CD14-positive monocyte (primary cell): ENCODE measurements at regions not wholly inside any gene's neighbourhood (a gene's known extent, or its start where the extent isn't known, plus 50 kb on each side); places are given as distances from the start of the nearest gene placed in this dataset.

Experiments
- DNase-seq, 3 donors: peaks; one replicate each; pipeline ENCODE4 v3.0.0-alpha.2; 2011 to 2022
- H2AFZ ChIP-seq: 2 replicates; pipeline ENCODE4 v1.6.0; 2012; ENCODE audit warnings: mild to moderate bottlenecking, low read depth, low read length, inconsistent platforms; ENCODE audit not compliant: insufficient read depth, poor library complexity, severe bottlenecking
- H3K27ac ChIP-seq, 2 donors: 1 replicate in 1 of 2; 2 replicates in 1 of 2; pipeline ENCODE4 v1.5.1; 2012 to 2013; ENCODE audit warnings: low read length in 2 of 2, control low read depth in 1 of 2, inconsistent platforms in 1 of 2, low read depth in 1 of 2, mild to moderate bottlenecking in 1 of 2
- H3K27me3 ChIP-seq, 2 donors: one replicate each; pipeline versions ENCODE4 v1.6.0 to v1.6.1; 2011 to 2013; ENCODE audit warnings: low read length in 2 of 2; ENCODE audit not compliant: control insufficient read depth in 2 of 2, insufficient read depth in 2 of 2
- H3K36me3 ChIP-seq, 2 donors: replicated peaks in 1 of 2; 1 replicate in 1 of 2; 2 replicates in 1 of 2; pipeline versions ENCODE4 v1.5.1 to v1.6.1; 2012 to 2013; ENCODE audit warnings: low read length in 2 of 2, control low read depth in 1 of 2, inconsistent platforms in 1 of 2, mild to moderate bottlenecking in 1 of 2; ENCODE audit not compliant: insufficient read depth in 2 of 2, control insufficient read depth in 1 of 2
- H3K4me1 ChIP-seq, 2 donors: 1 replicate in 1 of 2; 2 replicates in 1 of 2; pipeline versions ENCODE4 v1.5.1 to v1.6.1; 2012 to 2013; ENCODE audit warnings: low read length in 2 of 2, control low read depth in 1 of 2, inconsistent platforms in 1 of 2, mild to moderate bottlenecking in 1 of 2, moderate library complexity in 1 of 2; ENCODE audit not compliant: insufficient read depth in 2 of 2, control insufficient read depth in 1 of 2
- H3K4me2 ChIP-seq: replicated peaks from 2 replicates; pipeline ENCODE3; 2012; ENCODE audit warnings: low read length, moderate library complexity, mild to moderate bottlenecking; ENCODE audit not compliant: poor library complexity, severe bottlenecking; ENCODE audit errors: extremely low read depth
- H3K4me3 ChIP-seq, 3 experiments: fragments of 200-600 bp in 1 of 3; sonication (generic) in 1 of 3; replicated peaks in 1 of 3; 1 replicate in 2 of 3; 2 replicates in 1 of 3; pipeline ENCODE4 v1.5.1; 2011 to 2013; ENCODE audit warnings: low read length in 3 of 3, mild to moderate bottlenecking in 3 of 3, control low read depth in 2 of 3, low read depth in 2 of 3, inconsistent platforms in 1 of 3, moderate library complexity in 1 of 3
- H3K79me2 ChIP-seq: 2 replicates; pipeline ENCODE4 v1.6.0; 2012; ENCODE audit warnings: mild to moderate bottlenecking, control low read depth, inconsistent platforms, low read length, moderate library complexity; ENCODE audit not compliant: insufficient read depth
- H3K9ac ChIP-seq: 2 replicates; pipeline ENCODE4 v1.6.0; 2017; ENCODE audit warnings: low read length, mild to moderate bottlenecking; ENCODE audit not compliant: insufficient read depth, poor library complexity, severe bottlenecking
- H3K9me3 ChIP-seq, 2 donors: replicated peaks in 1 of 2; 1 replicate in 1 of 2; 2 replicates in 1 of 2; pipeline versions ENCODE4 v1.5.1 to v1.6.1; 2012 to 2013; ENCODE audit warnings: low read length in 2 of 2, control low read depth in 1 of 2; ENCODE audit not compliant: control insufficient read depth in 1 of 2, insufficient read depth in 1 of 2
- H4K20me1 ChIP-seq: 2 replicates; pipeline ENCODE4 v1.6.0; 2012; ENCODE audit warnings: mild to moderate bottlenecking, low read length, control low read depth, moderate library complexity; ENCODE audit not compliant: insufficient read depth
- H3K27ac Mint-ChIP-seq, 7 donors: one replicate each; pipeline ENCODE4 v1.8.0; 2020; ENCODE audit warnings: mild to moderate bottlenecking in 7 of 7, mixed read lengths in 7 of 7, moderate library complexity in 6 of 7, inconsistent platforms in 2 of 7
- H3K27me3 Mint-ChIP-seq, 3 donors: one replicate each; pipeline ENCODE4 v1.8.0; 2021 to 2022; ENCODE audit warnings: low read depth in 3 of 3, mild to moderate bottlenecking in 3 of 3, mixed read lengths in 3 of 3, moderate library complexity in 3 of 3, inconsistent platforms in 1 of 3
- H3K36me3 Mint-ChIP-seq, 2 donors: one replicate each; pipeline ENCODE4 v1.8.0; 2020; ENCODE audit warnings: mixed read lengths in 2 of 2, inconsistent platforms in 1 of 2, mild to moderate bottlenecking in 1 of 2
- H3K4me1 Mint-ChIP-seq: one replicate; pipeline ENCODE4 v1.8.0; 2020; ENCODE audit warnings: mild to moderate bottlenecking, mixed read lengths
- H3K4me3 Mint-ChIP-seq, 2 donors: one replicate each; pipeline ENCODE4 v1.8.0; 2020; ENCODE audit warnings: mild to moderate bottlenecking in 2 of 2, mixed read lengths in 2 of 2, moderate library complexity in 1 of 2
- H3K9me3 Mint-ChIP-seq, 7 donors: one replicate each; pipeline ENCODE4 v1.8.0; 2020 to 2022; ENCODE audit warnings: mixed read lengths in 7 of 7, mild to moderate bottlenecking in 6 of 7, moderate library complexity in 6 of 7, inconsistent platforms in 2 of 7
- WGBS: methylation state at CpG from one replicate; pipeline ENCODE4 v1.1.5; 2013; ENCODE audit warnings: missing lambda C conversion rate; ENCODE audit not compliant: insufficient coverage; 5-methylcytosine and 5-hydroxymethylcytosine counted together
- intact Hi-C, 2 donors: fragments of 100-400 bp; cut with micrococcal nuclease; formaldehyde crosslinking; loops; one replicate each; pipeline versions ENCODE4 v1.15.0 to v1.15.1; 2023
- TF ChIP-seq, protein P1 (sequence below): fragments of 200-600 bp; IDR thresholded peaks from one replicate; pipeline ENCODE4 v1.8.0; 2022; ENCODE audit warnings: antibody characterized with exemption, mild to moderate bottlenecking

DNA sequence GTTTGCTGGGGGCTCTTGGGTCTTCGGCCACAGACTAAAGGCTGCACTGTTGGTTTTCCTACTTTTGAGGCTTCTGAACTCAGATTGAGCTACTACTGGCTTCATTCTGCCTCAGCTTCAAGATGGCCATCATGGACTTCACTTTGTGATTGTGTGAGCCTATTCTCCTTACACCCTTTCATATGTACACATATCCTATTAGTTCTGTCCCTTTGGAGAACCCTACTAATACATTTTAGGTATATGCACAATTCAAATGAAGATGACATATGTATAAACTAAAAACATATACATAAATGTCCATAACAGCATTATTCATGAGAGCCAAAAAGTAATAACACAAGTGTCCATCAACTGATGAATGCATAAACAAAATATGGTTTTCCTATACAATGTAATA, 75.7 kb downstream of the GPR37 start:
- Mint-ChIP-seq H3K9me3 (peaks cover 0 to 8% (median 0%) of the 10 kb centered on the region in 7 donors), H3K27ac (no peak overlapping the region)
- TF ChIP-seq, protein P1, sequence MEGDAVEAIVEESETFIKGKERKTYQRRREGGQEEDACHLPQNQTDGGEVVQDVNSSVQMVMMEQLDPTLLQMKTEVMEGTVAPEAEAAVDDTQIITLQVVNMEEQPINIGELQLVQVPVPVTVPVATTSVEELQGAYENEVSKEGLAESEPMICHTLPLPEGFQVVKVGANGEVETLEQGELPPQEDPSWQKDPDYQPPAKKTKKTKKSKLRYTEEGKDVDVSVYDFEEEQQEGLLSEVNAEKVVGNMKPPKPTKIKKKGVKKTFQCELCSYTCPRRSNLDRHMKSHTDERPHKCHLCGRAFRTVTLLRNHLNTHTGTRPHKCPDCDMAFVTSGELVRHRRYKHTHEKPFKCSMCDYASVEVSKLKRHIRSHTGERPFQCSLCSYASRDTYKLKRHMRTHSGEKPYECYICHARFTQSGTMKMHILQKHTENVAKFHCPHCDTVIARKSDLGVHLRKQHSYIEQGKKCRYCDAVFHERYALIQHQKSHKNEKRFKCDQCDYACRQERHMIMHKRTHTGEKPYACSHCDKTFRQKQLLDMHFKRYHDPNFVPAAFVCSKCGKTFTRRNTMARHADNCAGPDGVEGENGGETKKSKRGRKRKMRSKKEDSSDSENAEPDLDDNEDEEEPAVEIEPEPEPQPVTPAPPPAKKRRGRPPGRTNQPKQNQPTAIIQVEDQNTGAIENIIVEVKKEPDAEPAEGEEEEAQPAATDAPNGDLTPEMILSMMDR: no peak

DNA sequence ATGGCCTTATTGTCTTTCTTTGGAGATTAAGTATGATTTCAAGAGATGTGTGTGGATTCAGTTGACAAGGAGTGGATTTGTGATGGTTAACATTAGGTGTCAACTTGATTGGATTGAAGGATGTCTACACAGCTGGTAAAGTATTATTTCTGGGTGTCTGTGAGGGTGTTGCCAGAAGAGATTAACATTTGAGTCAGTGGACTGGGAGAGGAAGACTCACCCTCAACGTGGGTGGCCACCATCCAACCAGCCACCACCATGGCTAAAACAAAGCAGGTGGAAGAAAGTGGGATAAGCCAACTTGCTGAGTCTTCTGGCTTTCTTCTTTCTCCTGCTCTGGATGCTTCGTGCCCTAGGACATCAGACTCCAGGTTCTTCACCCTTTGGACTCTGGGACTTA, 76.1 kb downstream of the GPR37 start:
- no peak overlapping the region for H3K27ac ChIP-seq
- Mint-ChIP-seq H3K4me1 (no peaks in the 10 kb centered on the region), H3K9me3 (peaks cover 0 to 8% (median 0%) of the 10 kb centered on the region in 7 donors), H3K36me3 (no peaks in the 10 kb centered on the region), H3K27me3 (peaks cover 0 to 2% (median 0%) of the 10 kb centered on the region in 3 donors), H3K4me3 (no peak overlapping the region), H3K27ac (no peak overlapping the region)
- no peaks in the 10 kb centered on the region for H3K27me3 ChIP-seq
- no peaks in the 10 kb centered on the region for H4K20me1 ChIP-seq
- WGBS: 20% methylated on average over 1 of the region's 2 CpGs
- intact Hi-C loops: no loop called here
- no peak overlapping the region for H2AFZ ChIP-seq
- no peaks in the 10 kb centered on the region for H3K79me2 ChIP-seq
- H3K4me3 ChIP-seq: no peak overlapping the region
- no peaks in the 10 kb centered on the region for H3K36me3 ChIP-seq
- TF ChIP-seq, protein P1: no peak
- peaks cover 0 to 4% of the 10 kb centered on the region in 2 donors for H3K9me3 ChIP-seq
- H3K9ac ChIP-seq: no peak overlapping the region
- H3K4me2 ChIP-seq: no peak overlapping the region
- no peaks in the 10 kb centered on the region for H3K4me1 ChIP-seq
- no peak for DNase-seq

More for the DNA sequence above, 75.7 kb downstream of the GPR37 start:
- no peaks in the 10 kb centered on the region for H3K4me1 ChIP-seq
- H3K4me3 ChIP-seq: no peak overlapping the region
- intact Hi-C loops: no loop called here
- Mint-ChIP-seq H3K27me3 (peaks cover 0 to 2% (median 0%) of the 10 kb centered on the region in 3 donors), H3K4me1 (no peaks in the 10 kb centered on the region), H3K4me3 (no peak overlapping the region), H3K36me3 (no peaks in the 10 kb centered on the region)
- no peak overlapping the region for H3K27ac ChIP-seq
- H3K79me2 ChIP-seq: no peaks in the 10 kb centered on the region
- no peaks in the 10 kb centered on the region for H3K27me3 ChIP-seq
- 100% methylated on average over 1 of the region's 1 CpG for WGBS
- H3K36me3 ChIP-seq: no peaks in the 10 kb centered on the region
- no peak overlapping the region for H2AFZ ChIP-seq
- no peak overlapping the region for H3K9ac ChIP-seq
- H4K20me1 ChIP-seq: no peaks in the 10 kb centered on the region
- peaks cover 0 to 4% of the 10 kb centered on the region in 2 donors for H3K9me3 ChIP-seq
- H3K4me2 ChIP-seq: no peak overlapping the region
- DNase-seq: no peak
